Osteocyte (in vitro differentiated cells): ENCODE measurements at regions not wholly inside any gene's neighbourhood (a gene's known extent, or its start where the extent isn't known, plus 50 kb on each side); places are given as distances from the start of the nearest gene placed in this dataset.

ENCODE experiments used
- DNase-seq: peaks from one replicate; pipeline ENCODE4 v3.0.0; 2021; ENCODE audit warnings: mixed read lengths; ENCODE audit not compliant: unreplicated experiment; ENCODE audit errors: extremely low spot score
- H3K27ac Mint-ChIP-seq: one replicate; pipeline ENCODE4 v1.8.0; 2021; ENCODE audit warnings: mild to moderate bottlenecking, mixed read lengths; ENCODE audit not compliant: unreplicated experiment
- H3K27me3 Mint-ChIP-seq: one replicate; pipeline ENCODE4 v1.8.0; 2021; ENCODE audit warnings: mixed read lengths; ENCODE audit not compliant: unreplicated experiment
- H3K36me3 Mint-ChIP-seq: one replicate; pipeline ENCODE4 v1.8.0; 2021; ENCODE audit warnings: mixed read lengths; ENCODE audit not compliant: unreplicated experiment
- H3K4me1 Mint-ChIP-seq: one replicate; pipeline ENCODE4 v1.8.0; 2021; ENCODE audit warnings: mixed read lengths; ENCODE audit not compliant: unreplicated experiment
- H3K4me3 Mint-ChIP-seq: one replicate; pipeline ENCODE4 v1.8.0; 2021; ENCODE audit warnings: mild to moderate bottlenecking, moderate library complexity, mixed read lengths; ENCODE audit not compliant: unreplicated experiment
- H3K9me3 Mint-ChIP-seq: one replicate; pipeline ENCODE4 v1.8.0; 2021; ENCODE audit warnings: mixed read lengths; ENCODE audit not compliant: unreplicated experiment
- TF ChIP-seq, protein P1 (sequence below): fragments of 200-600 bp; sonication (generic); IDR thresholded peaks from 2 replicates; pipeline ENCODE4 v1.5.0; 2021; ENCODE audit warnings: antibody characterized with exemption, mild to moderate bottlenecking, moderate library complexity

DNA sequence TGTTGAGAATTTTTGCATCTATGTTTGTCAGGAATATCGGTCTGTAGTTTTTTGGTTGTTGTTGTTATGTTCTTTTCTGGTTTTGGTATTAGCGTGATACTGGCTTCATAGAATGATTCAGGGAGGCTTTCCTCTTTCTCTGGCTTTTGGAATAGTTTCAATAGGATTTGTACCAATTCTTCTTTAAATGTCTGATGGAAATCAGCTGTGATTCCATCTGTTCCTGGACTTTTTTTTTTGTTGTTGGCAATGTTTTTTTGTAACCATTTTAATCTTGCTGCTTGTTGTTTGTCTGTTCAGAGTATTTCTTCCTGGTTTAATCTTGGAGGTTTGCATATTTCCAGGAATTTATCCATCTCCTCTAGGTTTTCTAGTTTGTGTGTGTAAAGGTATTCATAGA, 81.5 kb upstream of the GK2 start:
- no peaks in the 10 kb centered on the region for H3K9me3 Mint-ChIP-seq
- no peaks in the 10 kb centered on the region for H3K36me3 Mint-ChIP-seq
- TF ChIP-seq, protein P1, sequence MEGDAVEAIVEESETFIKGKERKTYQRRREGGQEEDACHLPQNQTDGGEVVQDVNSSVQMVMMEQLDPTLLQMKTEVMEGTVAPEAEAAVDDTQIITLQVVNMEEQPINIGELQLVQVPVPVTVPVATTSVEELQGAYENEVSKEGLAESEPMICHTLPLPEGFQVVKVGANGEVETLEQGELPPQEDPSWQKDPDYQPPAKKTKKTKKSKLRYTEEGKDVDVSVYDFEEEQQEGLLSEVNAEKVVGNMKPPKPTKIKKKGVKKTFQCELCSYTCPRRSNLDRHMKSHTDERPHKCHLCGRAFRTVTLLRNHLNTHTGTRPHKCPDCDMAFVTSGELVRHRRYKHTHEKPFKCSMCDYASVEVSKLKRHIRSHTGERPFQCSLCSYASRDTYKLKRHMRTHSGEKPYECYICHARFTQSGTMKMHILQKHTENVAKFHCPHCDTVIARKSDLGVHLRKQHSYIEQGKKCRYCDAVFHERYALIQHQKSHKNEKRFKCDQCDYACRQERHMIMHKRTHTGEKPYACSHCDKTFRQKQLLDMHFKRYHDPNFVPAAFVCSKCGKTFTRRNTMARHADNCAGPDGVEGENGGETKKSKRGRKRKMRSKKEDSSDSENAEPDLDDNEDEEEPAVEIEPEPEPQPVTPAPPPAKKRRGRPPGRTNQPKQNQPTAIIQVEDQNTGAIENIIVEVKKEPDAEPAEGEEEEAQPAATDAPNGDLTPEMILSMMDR: no peak
- peaks cover 2% of the 10 kb centered on the region for H3K27me3 Mint-ChIP-seq
- H3K27ac Mint-ChIP-seq: no peak overlapping the region
- peaks cover 2% of the 10 kb centered on the region for H3K4me1 Mint-ChIP-seq
- H3K4me3 Mint-ChIP-seq: no peak overlapping the region
- no peak for DNase-seq

DNA sequence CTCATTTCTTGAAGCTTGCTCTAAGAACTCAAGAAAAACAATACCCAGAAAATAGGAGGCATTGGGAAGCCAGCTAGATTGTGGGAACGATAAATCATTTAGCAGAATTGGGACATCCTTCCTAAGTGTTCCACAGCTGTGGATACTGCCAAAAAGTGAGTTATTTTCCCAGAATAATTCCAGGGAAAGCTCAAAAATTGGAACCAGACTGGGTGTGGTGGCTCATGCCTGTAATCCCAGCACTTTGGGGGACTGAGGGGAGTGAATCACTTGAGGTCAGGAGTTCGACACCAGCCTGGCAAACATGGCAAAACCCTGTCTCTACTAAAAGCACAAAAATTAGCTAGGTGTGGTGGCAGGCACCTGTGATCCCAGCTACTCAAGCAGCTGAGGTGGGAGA, 68.2 kb upstream of the GK2 start:
- Mint-ChIP-seq H3K4me1 (no peaks in the 10 kb centered on the region), H3K36me3 (no peaks in the 10 kb centered on the region), H3K27ac (no peak overlapping the region), H3K4me3 (no peak overlapping the region), H3K27me3 (peaks cover 3% of the 10 kb centered on the region), H3K9me3 (no peaks in the 10 kb centered on the region)
- TF ChIP-seq, protein P1: no peak
- no peak for DNase-seq

DNA sequence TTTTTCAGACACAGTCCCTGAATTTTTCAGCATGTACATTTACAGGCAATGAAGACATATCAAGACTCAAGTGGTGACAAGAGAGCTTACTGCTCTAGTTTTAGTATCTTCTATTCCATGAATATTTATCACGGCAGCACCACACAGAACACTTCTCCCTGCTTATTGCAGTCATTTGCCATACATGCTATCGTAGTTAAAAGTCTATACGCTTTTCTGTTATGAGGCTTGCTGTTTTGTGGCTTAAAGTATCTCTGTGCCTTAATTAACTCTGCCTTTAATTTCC, 65.4 kb upstream of the GK2 start:
- Mint-ChIP-seq H3K4me1 (no peaks in the 10 kb centered on the region), H3K27me3 (peaks cover 3% of the 10 kb centered on the region), H3K9me3 (no peaks in the 10 kb centered on the region), H3K36me3 (no peaks in the 10 kb centered on the region), H3K27ac (no peak overlapping the region), H3K4me3 (no peak overlapping the region)
- TF ChIP-seq, protein P1: no peak
- no peak for DNase-seq

DNA sequence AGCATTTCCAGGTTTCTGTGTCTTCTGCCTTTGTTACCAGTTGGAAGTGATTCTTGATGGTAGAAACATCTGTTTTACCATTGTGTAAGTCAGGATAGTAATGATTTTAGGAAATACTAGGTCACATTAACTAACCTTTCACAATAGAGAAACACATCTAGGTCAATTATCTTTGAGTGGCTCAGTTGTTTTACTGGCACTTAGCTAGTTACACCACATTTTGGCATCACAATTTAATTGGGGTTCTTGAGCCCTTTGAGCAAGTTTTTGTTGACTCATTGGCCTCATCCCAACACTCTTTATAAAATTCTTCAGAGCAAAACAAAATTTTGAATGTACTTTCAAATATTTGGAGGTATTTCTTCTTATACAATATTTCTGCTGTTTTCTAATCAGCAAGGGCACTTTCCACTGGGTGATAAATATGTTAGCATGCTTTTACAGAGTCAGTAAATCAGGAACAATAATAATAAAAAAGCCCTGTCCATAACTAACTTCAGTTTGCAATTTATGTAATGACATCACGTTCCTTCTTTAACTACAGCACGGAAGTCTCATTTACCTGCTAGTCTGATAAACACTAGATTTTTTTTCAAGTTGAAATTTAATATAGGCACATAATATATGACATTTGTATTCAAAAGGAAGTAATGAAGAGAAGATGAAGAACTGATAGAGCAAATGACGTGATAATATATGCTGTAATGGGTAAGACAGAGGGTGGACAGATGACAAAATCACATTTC, 64.8 kb upstream of the GK2 start:
- no peaks in the 10 kb centered on the region for H3K4me1 Mint-ChIP-seq
- TF ChIP-seq, protein P1: no peak
- peaks cover 3% of the 10 kb centered on the region for H3K27me3 Mint-ChIP-seq
- no peak for DNase-seq
- no peaks in the 10 kb centered on the region for H3K36me3 Mint-ChIP-seq
- H3K27ac Mint-ChIP-seq: no peak overlapping the region
- H3K9me3 Mint-ChIP-seq: no peaks in the 10 kb centered on the region
- H3K4me3 Mint-ChIP-seq: no peak overlapping the region

DNA sequence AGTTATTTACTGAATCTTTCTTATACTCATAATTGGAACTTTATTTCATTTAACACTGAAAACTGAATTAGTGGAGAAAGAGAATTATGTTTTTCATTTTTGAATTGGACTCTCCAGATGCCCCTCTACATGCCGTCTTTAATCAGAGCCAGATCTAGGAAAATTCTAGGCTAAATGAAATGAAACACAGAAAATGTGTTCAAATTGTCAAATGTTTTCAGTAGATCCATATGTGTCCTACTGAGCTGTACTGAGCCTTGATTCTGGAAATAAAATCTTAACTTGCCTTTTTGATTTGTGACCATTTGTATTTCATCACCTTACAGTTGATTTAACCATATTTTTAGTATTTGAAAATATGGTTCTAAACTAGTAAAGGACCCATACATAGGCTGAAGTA, 64.0 kb upstream of the GK2 start:
- DNase-seq: no peak
- Mint-ChIP-seq H3K27ac (no peak overlapping the region), H3K27me3 (peaks cover 3% of the 10 kb centered on the region), H3K36me3 (no peaks in the 10 kb centered on the region), H3K4me1 (no peaks in the 10 kb centered on the region), H3K4me3 (no peak overlapping the region), H3K9me3 (no peaks in the 10 kb centered on the region)
- TF ChIP-seq, protein P1: no peak
